SK-N-MC (cell line): ENCODE measurements at regions not wholly inside any gene's neighbourhood (a gene's known extent, or its start where the extent isn't known, plus 50 kb on each side); places are given as distances from the start of the nearest gene placed in this dataset.

Experiments used
- DNase-seq: peaks from one replicate; pipeline ENCODE4 v3.0.0-alpha.2; 2011; ENCODE audit warnings: low read depth, low spot score
- H3K27ac ChIP-seq: fragments of 200-600 bp; sonication (generic); 2 replicates; pipeline ENCODE4 v1.5.1; 2016; ENCODE audit warnings: mixed run types
- H3K36me3 ChIP-seq: fragments of 200-600 bp; sonication (generic); 2 replicates; pipeline ENCODE4 v1.6.1; 2017; ENCODE audit warnings: antibody characterized with exemption, low read length, mixed read lengths; ENCODE audit not compliant: insufficient read depth
- H3K4me3 ChIP-seq: fragments of 200-600 bp; sonication (generic); 2 replicates; pipeline ENCODE4 v1.5.1; 2016
- H3K9ac ChIP-seq: fragments of 200-600 bp; sonication (generic); 2 replicates; pipeline ENCODE4 v1.8.0; 2017; ENCODE audit warnings: mixed run types, mixed read lengths; ENCODE audit not compliant: insufficient read length
- H3K9me3 ChIP-seq: fragments of 200-600 bp; sonication (generic); 2 replicates; pipeline ENCODE4 v1.6.1; 2017; ENCODE audit warnings: low read depth, mild to moderate bottlenecking, antibody characterized with exemption, low read length, moderate library complexity, mixed read lengths
- EZH2 ChIP-seq: fragments of 200-600 bp; sonication (generic); IDR thresholded peaks from one replicate; pipeline ENCODE4 v1.6.1; 2017; ENCODE audit warnings: antibody characterized with exemption
- FOXP2 ChIP-seq: optimal IDR thresholded peaks from 2 replicates; pipeline ENCODE3; 2011; ENCODE audit warnings: mild to moderate bottlenecking, moderate library complexity; ENCODE audit not compliant: insufficient read depth; ENCODE audit errors: extremely low read length, control extremely low read depth
- POLR2AphosphoS5 ChIP-seq: IDR thresholded peaks from 2 replicates; pipeline ENCODE4 v1.6.1; 2012; ENCODE audit warnings: mild to moderate bottlenecking, low read depth, low read length, borderline replicate concordance

GRCh38 chr5:74461251-74461650 lies 179.3 kb downstream of the ENC1 start:
- no peak for DNase-seq
- no peaks in the 10 kb centered on the region for H3K36me3 ChIP-seq
- TF ChIP-seq POLR2AphosphoS5, result no peak
- H3K9me3 ChIP-seq, result no peaks in the 10 kb centered on the region
- H3K4me3 ChIP-seq, result no peak overlapping the region
- H3K9ac ChIP-seq, result no peak overlapping the region
- no peak overlapping the region for H3K27ac ChIP-seq

GRCh38 chr5:74460694-74461093 lies 179.8 kb downstream of the ENC1 start:
- no peak overlapping the region for H3K27ac ChIP-seq
- no peak for TF ChIP-seq POLR2AphosphoS5
- DNase-seq, result no peak
- H3K4me3 ChIP-seq, result no peak overlapping the region
- H3K9ac ChIP-seq, result no peak overlapping the region
- no peaks in the 10 kb centered on the region for H3K9me3 ChIP-seq
- H3K36me3 ChIP-seq, result no peaks in the 10 kb centered on the region

GRCh38 chr5:74459984-74460383 lies 180.5 kb downstream of the ENC1 start:
- Histone ChIP-seq H3K4me3 (no peak overlapping the region), H3K9ac (no peak overlapping the region), H3K9me3 (no peaks in the 10 kb centered on the region), H3K27ac (no peak overlapping the region), H3K36me3 (no peaks in the 10 kb centered on the region)
- TF ChIP-seq EZH2, result no peak
- TF ChIP-seq POLR2AphosphoS5, result no peak
- no peak for TF ChIP-seq FOXP2
- no peak for DNase-seq

- H3K27ac ChIP-seq, result no peak overlapping the region
- no peaks in the 10 kb centered on the region for H3K36me3 ChIP-seq
- DNase-seq, result no peak
- no peak overlapping the region for H3K4me3 ChIP-seq
- H3K9me3 ChIP-seq, result no peaks in the 10 kb centered on the region
- no peak overlapping the region for H3K9ac ChIP-seq
- TF ChIP-seq EZH2 (no peak), POLR2AphosphoS5 (no peak), FOXP2 (no peak)
These were observed 182.7 kb downstream of the ENC1 start for GRCh38 chr5:74457876-74458275.

- Histone ChIP-seq H3K36me3 (no peaks in the 10 kb centered on the region), H3K9me3 (no peaks in the 10 kb centered on the region), H3K27ac (no peak overlapping the region), H3K4me3 (no peak overlapping the region), H3K9ac (no peak overlapping the region)
- no peak for DNase-seq
- TF ChIP-seq FOXP2, result no peak
- TF ChIP-seq EZH2, result no peak
- TF ChIP-seq POLR2AphosphoS5, result no peak
These were observed 186.1 kb downstream of the ENC1 start for GRCh38 chr5:74454263-74455030.

- no peaks in the 10 kb centered on the region for H3K9me3 ChIP-seq
- no peak overlapping the region for H3K9ac ChIP-seq
- H3K4me3 ChIP-seq, result no peak overlapping the region
- H3K36me3 ChIP-seq, result no peaks in the 10 kb centered on the region
- no peak for TF ChIP-seq EZH2
- no peak for TF ChIP-seq POLR2AphosphoS5
- TF ChIP-seq FOXP2, result no peak
- no peak overlapping the region for H3K27ac ChIP-seq
- DNase-seq, result no peak
These were observed 187.7 kb downstream of the ENC1 start for GRCh38 chr5:74452856-74453255.

GRCh38 chr5:74450095-74450494 lies 190.4 kb downstream of the ENC1 start:
- no peaks in the 10 kb centered on the region for H3K9me3 ChIP-seq
- H3K4me3 ChIP-seq, result no peak overlapping the region
- no peaks in the 10 kb centered on the region for H3K36me3 ChIP-seq
- TF ChIP-seq FOXP2, result no peak
- no peak for TF ChIP-seq POLR2AphosphoS5
- TF ChIP-seq EZH2, result no peak
- no peak overlapping the region for H3K9ac ChIP-seq
- H3K27ac ChIP-seq, result no peak overlapping the region
- DNase-seq, result no peak

- Histone ChIP-seq H3K9me3 (no peaks in the 10 kb centered on the region), H3K4me3 (no peak overlapping the region), H3K27ac (no peak overlapping the region), H3K9ac (no peak overlapping the region), H3K36me3 (no peaks in the 10 kb centered on the region)
- DNase-seq, result no peak
- TF ChIP-seq POLR2AphosphoS5 (no peak), EZH2 (no peak), FOXP2 (no peak)
These were observed 193.7 kb downstream of the ENC1 start for GRCh38 chr5:74446725-74447241.

- TF ChIP-seq EZH2 (no peak), POLR2AphosphoS5 (no peak), FOXP2 (no peak)
- DNase-seq, result no peak
- H3K27ac ChIP-seq, result no peak overlapping the region
- no peak overlapping the region for H3K9ac ChIP-seq
- H3K36me3 ChIP-seq, result no peaks in the 10 kb centered on the region
- H3K4me3 ChIP-seq, result no peak overlapping the region
- H3K9me3 ChIP-seq, result no peaks in the 10 kb centered on the region
These were observed 198.1 kb downstream of the ENC1 start for GRCh38 chr5:74442466-74442865.
